Astrocyte of the cerebellum (primary cell): ENCODE measurements at regions not wholly inside any gene's neighbourhood (a gene's known extent, or its start where the extent isn't known, plus 50 kb on each side); places are given as distances from the start of the nearest gene placed in this dataset.

Source experiments
- DNase-seq: peaks from one replicate; pipeline ENCODE4 v3.0.0-alpha.2; 2011; ENCODE audit warnings: low read depth
- H3K4me3 ChIP-seq: 2 replicates; pipeline ENCODE4 v1.5.1; 2011; ENCODE audit warnings: mild to moderate bottlenecking, low read depth, low read length, moderate library complexity
- CTCF ChIP-seq: IDR thresholded peaks from 2 replicates; pipeline ENCODE4 v1.5.1; 2012; ENCODE audit warnings: low read length, low read depth, moderate library complexity, mild to moderate bottlenecking; ENCODE audit errors: missing control alignments
- in situ Hi-C: cut with HindIII; loops from 2 replicates; pipeline ENCODE4 v1.10.0; 2017; ENCODE audit warnings: low sequenced_read_pairs

GRCh38 chr21:20311234-20311787 is 686.9 kb upstream of the NCAM2 start:
- no peak for TF ChIP-seq CTCF
- no peak overlapping the region for H3K4me3 ChIP-seq
- no peak for DNase-seq
- in situ Hi-C loops: no loop called here

GRCh38 chr21:20313013-20313412 is 685.2 kb upstream of the NCAM2 start:
- in situ Hi-C loops: no loop called here
- no peak overlapping the region for H3K4me3 ChIP-seq
- no peak for DNase-seq
- TF ChIP-seq CTCF: no peak

GRCh38 chr21:20315042-20315441 is 683.2 kb upstream of the NCAM2 start:
- no peak overlapping the region for H3K4me3 ChIP-seq
- no peak for TF ChIP-seq CTCF
- in situ Hi-C loops: no loop called here
- no peak for DNase-seq

GRCh38 chr21:20329636-20330035 is 668.6 kb upstream of the NCAM2 start:
- no peak for TF ChIP-seq CTCF
- in situ Hi-C loops: no loop called here
- DNase-seq: no peak
- no peak overlapping the region for H3K4me3 ChIP-seq

GRCh38 chr21:20330652-20331051 is 667.6 kb upstream of the NCAM2 start:
- in situ Hi-C loops: no loop called here
- DNase-seq: no peak
- no peak for TF ChIP-seq CTCF
- H3K4me3 ChIP-seq: no peak overlapping the region

- DNase-seq: no peak
- no peak for TF ChIP-seq CTCF
- no peak overlapping the region for H3K4me3 ChIP-seq
- in situ Hi-C loops: no loop called here
These were observed 663.6 kb upstream of the NCAM2 start for GRCh38 chr21:20334585-20334984.

- H3K4me3 ChIP-seq: no peak overlapping the region
- in situ Hi-C loops: no loop called here
- no peak for TF ChIP-seq CTCF
- no peak for DNase-seq
These were observed 656.8 kb upstream of the NCAM2 start for GRCh38 chr21:20341431-20341830.
